Bronchial epithelial cell (primary cell): ENCODE measurements at regions not wholly inside any gene's neighbourhood (a gene's known extent, or its start where the extent isn't known, plus 50 kb on each side); places are given as distances from the start of the nearest gene placed in this dataset.

Experiments
- DNase-seq: peaks from one replicate; pipeline ENCODE4 v3.0.0-alpha.2; 2010; ENCODE audit warnings: low read depth
- FAIRE-seq: peaks from 2 replicates; lab custom pipeline; 2011; peaks lifted over from hg19 to GRCh38; lab: Jason Lieb, UNC
- H3K27me3 ChIP-seq: 2 replicates; pipeline ENCODE4 v1.5.1; 2011; ENCODE audit warnings: low read length; ENCODE audit not compliant: control insufficient read depth, insufficient read depth
- H3K36me3 ChIP-seq: 2 replicates; pipeline ENCODE4 v1.5.1; 2011; ENCODE audit warnings: low read length; ENCODE audit not compliant: control insufficient read depth, insufficient read depth
- H3K4me3 ChIP-seq: 2 replicates; pipeline ENCODE4 v1.5.1; 2011; ENCODE audit warnings: mild to moderate bottlenecking, low read depth, low read length, control low read depth
- CTCF ChIP-seq: IDR thresholded peaks from 2 replicates; pipeline ENCODE4 v1.5.1; 2011; ENCODE audit warnings: mild to moderate bottlenecking, moderate library complexity, low read length, control low read depth, inconsistent platforms; ENCODE audit not compliant: insufficient read depth, severe bottlenecking

GRCh38 chr21:19995253-19995652, 1003.0 kb upstream of the NCAM2 start:
- DNase-seq (no peak), FAIRE-seq (no peak)
- no peaks in the 10 kb centered on the region for H3K36me3 ChIP-seq
- no peak for TF ChIP-seq CTCF
- no peak overlapping the region for H3K4me3 ChIP-seq
- H3K27me3 ChIP-seq: no peaks in the 10 kb centered on the region

GRCh38 chr21:19998453-19998852, 999.8 kb upstream of the NCAM2 start:
- TF ChIP-seq CTCF: no peak
- H3K36me3 ChIP-seq: no peaks in the 10 kb centered on the region
- no peaks in the 10 kb centered on the region for H3K27me3 ChIP-seq
- H3K4me3 ChIP-seq: no peak overlapping the region
- DNase-seq (no peak), FAIRE-seq (no peak)

- no peak for FAIRE-seq
- H3K27me3 ChIP-seq: no peaks in the 10 kb centered on the region
- DNase-seq: no peak
- no peak for TF ChIP-seq CTCF
- H3K36me3 ChIP-seq: no peaks in the 10 kb centered on the region
- H3K4me3 ChIP-seq: no peak overlapping the region
Observed at GRCh38 chr21:19999369-20000272, 998.6 kb upstream of the NCAM2 start.

GRCh38 chr21:20004367-20004766, 993.8 kb upstream of the NCAM2 start:
- DNase-seq: no peak
- Histone ChIP-seq H3K36me3 (no peaks in the 10 kb centered on the region), H3K27me3 (no peaks in the 10 kb centered on the region), H3K4me3 (no peak overlapping the region)
- no peak for FAIRE-seq
- TF ChIP-seq CTCF: no peak

GRCh38 chr21:20010691-20011200, 987.5 kb upstream of the NCAM2 start:
- Histone ChIP-seq H3K27me3 (no peaks in the 10 kb centered on the region), H3K4me3 (no peak overlapping the region), H3K36me3 (no peaks in the 10 kb centered on the region)
- no peak for FAIRE-seq
- DNase-seq: no peak
- no peak for TF ChIP-seq CTCF
